Panc1 (cell line): ENCODE measurements at regions not wholly inside any gene's neighbourhood (a gene's known extent, or its start where the extent isn't known, plus 50 kb on each side); places are given as distances from the start of the nearest gene placed in this dataset.

Experiments
- CTCF ChIP-seq: fragments of 450-650 bp; IDR thresholded peaks from 2 replicates; pipeline ENCODE4 v1.5.1; 2017; ENCODE audit warnings: mild to moderate bottlenecking
- POLR2AphosphoS5 ChIP-seq: IDR thresholded peaks from 2 replicates; pipeline ENCODE4 v1.6.1; 2012; ENCODE audit warnings: mild to moderate bottlenecking, low read depth, low read length, moderate library complexity
- REST ChIP-seq, 2 experiments: IDR thresholded peaks; 2 replicates each; pipeline ENCODE4 v1.6.1; 2011 to 2012; ENCODE audit warnings: low read depth in 2 of 2, control low read depth in 1 of 2, low read length in 1 of 2, mild to moderate bottlenecking in 1 of 2, moderate library complexity in 1 of 2; ENCODE audit not compliant: insufficient read depth in 1 of 2
- SIN3A ChIP-seq: IDR thresholded peaks from 2 replicates; pipeline ENCODE4 v1.6.1; 2012; ENCODE audit warnings: low read depth, mild to moderate bottlenecking, low read length, moderate library complexity, borderline replicate concordance; ENCODE audit not compliant: insufficient read depth
- TCF7L2 ChIP-seq: IDR thresholded peaks from 2 replicates; pipeline ENCODE4 v1.6.1; 2011; ENCODE audit warnings: mild to moderate bottlenecking, low read depth, low read length, inconsistent platforms

GRCh38 chr4:147006229-147006628 is 60.6 kb upstream of the TTC29 start:
- TF ChIP-seq CTCF (no peak), REST (IDR thresholded peaks at IDR 0.05; ENCODE audit: insufficient read depth in 1 of 2, low read depth in 2 of 2, low read length in 1 of 2) (no peak), SIN3A (no peak), POLR2AphosphoS5 (no peak), TCF7L2 (no peak)
